ENCODE measurements at regions not wholly inside any gene's neighbourhood (a gene's known extent, or its start where the extent isn't known, plus 50 kb on each side); places are given as distances from the start of the nearest gene placed in this dataset.

DNA sequence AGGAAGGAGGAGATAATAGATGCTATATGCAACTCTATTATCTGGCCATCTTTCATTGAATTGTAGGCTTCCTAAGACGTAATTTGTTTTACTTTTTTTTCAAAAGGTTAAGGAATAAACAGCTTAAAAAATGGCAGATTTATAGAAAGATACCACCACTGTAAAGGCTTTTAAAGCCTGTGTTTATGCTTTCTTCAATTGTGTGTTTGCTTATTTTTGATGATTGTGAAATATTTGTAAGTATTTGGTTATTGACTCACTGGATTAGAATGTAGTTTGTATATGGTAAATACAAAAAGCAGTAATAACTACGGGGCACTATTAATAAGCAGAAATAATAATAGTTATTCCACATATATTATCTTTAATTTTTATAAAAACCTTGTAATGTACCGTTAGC lies 437.9 kb downstream of the KLF5 start:
- DNase-seq, result no peak

- DNase-seq, result no peak
These were observed 434.0 kb downstream of the KLF5 start for GRCh38 chr13:73492811-73493210.

GRCh38 chr13:73482556-73482955 lies 423.8 kb downstream of the KLF5 start:
- DNase-seq, result no peak

DNA sequence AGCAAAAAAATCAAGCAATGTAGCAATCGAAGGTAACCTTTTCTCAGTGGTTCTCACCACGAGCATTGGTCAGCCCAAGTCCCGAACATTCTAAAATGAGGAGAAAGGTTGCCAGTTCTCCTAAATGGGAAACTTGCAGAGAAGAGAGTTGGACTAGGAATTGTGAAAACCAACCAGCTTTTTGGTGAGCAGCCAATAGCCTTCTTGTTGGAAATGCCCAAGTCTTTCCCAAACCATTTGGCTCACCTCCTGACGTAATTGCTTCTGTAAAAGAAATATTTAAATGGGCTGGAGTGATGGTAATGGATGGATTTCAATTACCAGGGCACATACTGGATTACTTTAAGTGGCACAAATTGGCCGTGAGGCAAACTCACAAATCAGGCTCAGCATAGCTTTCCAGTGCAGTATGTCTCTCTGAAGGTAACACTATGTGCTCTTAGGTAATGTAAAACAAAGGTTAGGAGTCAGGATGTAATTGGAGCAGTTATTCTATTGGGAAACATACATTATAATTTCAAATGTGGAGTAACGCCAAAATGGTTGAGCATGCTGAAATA lies 423.2 kb downstream of the KLF5 start:
- DNase-seq, result no peak

DNA sequence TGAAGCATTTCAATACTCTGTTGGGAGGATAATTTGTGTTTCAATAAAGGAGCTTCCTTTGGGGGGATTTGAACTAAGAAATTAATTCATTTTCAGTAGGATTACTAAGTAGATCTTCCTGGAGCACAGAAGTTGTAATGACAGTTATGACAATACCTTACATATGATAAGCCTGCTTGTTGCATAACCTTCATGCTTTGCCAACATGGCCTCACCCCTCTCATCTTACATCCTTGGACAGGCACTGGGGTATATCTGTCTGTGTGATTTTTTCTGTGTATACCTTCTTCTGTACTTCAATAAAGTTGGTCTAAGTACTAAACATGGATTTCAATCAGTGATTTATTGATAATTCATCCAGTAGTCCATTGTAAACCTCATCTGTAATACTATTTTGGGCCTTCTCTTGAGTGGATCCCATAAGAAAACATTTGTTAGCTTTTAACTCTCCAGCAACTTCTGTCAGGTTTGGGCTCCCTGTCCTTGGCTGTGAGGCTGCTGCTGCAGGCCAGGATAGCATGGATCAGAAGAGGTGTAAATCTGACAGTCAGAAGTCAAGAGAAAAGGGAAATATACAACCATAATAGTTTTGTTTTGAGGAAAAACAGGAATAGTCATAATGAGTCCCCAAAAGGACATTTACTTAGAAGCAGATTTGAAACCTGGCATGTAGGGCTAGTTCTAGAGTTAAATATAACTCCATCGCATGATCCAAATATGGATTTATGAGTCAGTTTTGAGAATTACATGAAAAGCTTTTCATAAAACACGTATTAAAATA lies 422.2 kb downstream of the KLF5 start:
- no peak for DNase-seq

- no peak for DNase-seq
These were observed 421.1 kb downstream of the KLF5 start for GRCh38 chr13:73479856-73480255.

DNA sequence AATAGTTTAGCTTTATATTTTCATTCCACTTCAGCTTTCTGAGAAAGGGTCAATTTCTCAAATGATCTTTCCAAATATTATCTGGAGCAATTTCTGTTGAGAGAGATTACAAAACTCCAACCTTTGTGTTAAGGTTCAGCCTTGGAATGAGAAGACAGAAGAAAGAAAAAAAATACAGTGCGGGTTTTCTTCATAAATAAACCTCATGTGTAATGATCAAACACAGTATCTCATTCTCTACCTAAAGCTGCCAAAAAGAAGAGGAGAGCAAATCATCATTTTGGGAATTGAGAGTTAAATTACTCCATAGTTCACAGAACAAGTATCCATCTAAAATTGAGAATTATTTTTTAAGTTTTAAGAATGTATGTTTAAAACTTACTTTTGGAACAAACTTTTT lies 420.5 kb downstream of the KLF5 start:
- DNase-seq, result no peak

DNA sequence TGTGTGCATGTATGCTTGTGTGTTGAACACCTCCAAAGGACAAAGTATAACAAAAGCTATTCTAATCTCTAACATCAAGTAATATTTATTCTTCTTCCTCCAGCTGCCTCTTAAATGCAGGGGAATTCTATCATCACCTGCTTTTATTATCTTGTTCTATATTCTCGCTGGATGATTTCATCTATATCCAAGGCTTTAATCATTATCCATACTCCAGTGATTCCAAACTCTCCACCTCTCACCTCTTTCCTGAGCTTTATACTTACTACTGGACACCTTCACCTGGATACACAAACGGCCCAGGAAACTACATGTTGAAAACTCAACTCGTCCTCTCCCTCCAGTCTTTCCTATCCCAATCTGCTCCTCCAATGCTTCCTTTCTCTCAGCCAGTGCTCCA lies 418.6 kb downstream of the KLF5 start:
- DNase-seq, result no peak

DNA sequence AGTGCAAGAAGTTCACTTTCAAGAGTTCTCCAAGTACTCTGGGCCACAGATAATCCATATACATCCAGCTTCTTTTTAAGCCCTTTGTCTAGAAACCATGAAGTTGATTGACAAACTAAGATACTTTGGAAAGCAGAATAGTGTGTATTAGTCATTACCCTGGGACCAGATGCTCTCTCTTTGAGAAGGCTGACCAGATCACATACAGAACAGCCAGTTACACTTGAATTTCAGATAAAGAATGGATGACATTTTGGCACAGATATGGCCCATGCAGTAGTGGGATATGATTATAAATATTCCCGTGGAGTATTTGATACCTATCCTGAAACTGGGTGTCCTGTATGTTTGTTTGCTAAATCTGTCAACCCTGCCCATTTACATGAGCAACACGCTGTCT lies 414.2 kb downstream of the KLF5 start:
- no peak for DNase-seq

DNA sequence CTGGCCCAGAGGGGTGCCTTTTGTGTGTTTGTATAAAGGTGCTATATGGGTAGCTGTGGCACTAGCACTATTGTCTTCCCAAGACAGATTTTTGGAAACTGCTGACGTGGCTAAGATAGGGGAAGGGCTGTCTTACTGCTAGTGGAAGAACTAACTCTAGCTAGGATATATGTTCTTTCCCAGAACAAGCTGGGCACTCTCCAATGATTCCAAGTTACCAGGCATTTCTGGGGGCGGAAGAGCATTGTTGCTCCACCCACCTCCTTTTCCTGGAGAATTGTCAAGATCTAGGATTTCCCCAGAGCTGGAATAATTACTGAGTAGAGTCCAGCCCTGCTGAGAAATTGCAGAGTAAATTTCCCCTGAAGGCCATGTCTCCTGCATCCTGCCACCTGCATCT lies 408.3 kb downstream of the KLF5 start:
- DNase-seq, result no peak

GRCh38 chr13:73466561-73466960 lies 407.8 kb downstream of the KLF5 start:
- DNase-seq, result no peak

- DNase-seq, result no peak
These were observed 406.8 kb downstream of the KLF5 start for GRCh38 chr13:73465617-73465971.

DNA sequence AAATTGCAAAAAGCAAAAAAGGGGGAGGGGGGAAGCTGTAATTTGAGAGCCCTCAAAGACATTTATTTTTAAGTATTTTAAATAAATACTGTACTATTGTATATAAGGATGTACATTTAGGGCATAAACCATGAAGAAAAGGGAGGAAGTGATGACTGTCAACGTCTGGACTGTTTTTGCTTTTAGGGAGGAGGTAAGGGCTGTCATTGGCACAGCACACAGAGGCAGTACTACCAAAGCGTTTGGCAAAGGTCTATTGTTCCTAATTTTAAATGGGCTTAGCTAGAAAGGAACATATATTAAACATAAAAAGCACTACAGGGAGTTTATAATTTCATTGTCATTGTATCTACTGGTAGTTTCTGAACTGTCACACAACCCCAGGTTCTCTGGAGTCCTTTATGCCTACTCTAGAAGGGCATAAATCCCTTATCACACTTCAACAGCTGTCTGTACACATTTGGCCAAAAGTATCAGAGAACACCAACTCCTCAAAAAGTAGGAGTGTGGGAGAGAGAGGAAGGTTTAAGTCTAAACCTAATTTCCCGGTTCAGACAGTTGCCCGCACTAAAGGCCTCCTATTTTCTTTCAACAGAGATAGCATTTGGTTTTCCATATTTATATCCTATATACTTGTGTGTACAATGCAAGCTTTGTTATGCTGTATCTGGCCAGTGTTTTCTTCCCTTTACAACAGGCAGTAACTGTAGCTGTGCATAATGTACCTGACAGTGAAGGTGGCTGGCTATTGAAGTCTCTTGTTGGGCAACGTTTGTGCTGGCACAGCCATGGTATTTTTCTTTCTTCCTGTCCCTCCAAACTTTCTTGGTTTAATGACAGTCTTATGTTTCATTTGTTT lies 406.2 kb downstream of the KLF5 start:
- DNase-seq, result no peak

- DNase-seq, result no peak
These were observed 403.4 kb downstream of the KLF5 start for GRCh38 chr13:73462241-73462640.

DNA sequence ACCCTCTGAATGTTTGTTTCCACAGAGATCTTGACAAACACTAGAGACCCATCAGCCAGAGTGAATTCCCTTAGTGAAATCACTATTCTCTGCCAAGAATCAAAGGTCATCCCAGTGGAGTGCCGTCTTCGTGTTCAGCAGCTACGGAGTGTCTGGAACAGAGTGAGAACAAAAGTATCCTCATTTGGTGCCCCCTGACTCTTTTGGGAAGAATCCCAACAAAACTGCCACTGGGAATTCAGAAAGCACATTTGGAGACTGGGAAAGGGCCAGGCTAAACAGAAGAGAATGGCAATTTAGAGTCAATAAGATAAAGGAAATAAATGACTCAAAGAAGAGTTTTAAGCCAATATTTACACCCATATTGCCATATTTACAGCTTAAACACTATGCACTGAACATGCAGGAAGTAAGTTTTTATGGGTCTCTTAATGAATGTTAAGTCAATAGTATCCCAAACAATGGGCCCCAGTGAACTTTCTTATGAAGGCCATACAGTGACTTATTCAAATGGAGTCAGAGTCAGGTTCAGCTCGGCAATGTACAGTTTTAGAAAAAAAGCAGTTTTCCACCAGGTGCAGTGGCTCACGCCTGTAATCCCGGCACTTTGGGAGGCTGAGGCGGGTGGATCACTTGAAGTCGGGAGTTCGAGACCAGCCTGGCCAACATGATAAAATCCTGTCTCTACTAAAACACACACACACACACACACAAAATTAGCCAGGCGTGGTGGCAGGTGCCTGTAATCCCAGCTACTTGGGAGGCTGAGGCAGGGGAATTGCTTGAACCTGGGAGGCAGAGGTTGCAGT lies 392.6 kb downstream of the KLF5 start:
- DNase-seq, result no peak

DNA sequence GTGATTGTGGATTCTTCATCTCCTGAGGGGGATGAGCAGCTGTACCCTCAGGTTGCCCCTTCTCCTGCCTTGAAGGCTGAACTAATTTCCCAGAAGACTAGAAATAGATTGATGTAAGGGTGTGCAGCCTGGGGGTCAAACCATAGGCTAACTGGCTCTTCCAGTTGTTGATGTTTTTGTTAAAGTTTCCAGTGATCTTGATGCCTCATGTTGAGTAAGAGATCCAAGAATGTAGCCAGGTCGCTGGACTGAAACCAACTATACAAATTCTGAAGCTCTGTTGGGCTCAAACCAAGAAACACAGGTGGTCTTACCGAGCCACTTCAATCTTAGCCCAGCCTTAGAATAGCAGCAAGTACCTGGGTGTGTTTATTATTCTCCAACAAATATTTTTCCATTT lies 391.8 kb downstream of the KLF5 start:
- no peak for DNase-seq

- no peak for DNase-seq
These were observed 390.4 kb downstream of the KLF5 start for GRCh38 chr13:73449252-73449651.

DNA sequence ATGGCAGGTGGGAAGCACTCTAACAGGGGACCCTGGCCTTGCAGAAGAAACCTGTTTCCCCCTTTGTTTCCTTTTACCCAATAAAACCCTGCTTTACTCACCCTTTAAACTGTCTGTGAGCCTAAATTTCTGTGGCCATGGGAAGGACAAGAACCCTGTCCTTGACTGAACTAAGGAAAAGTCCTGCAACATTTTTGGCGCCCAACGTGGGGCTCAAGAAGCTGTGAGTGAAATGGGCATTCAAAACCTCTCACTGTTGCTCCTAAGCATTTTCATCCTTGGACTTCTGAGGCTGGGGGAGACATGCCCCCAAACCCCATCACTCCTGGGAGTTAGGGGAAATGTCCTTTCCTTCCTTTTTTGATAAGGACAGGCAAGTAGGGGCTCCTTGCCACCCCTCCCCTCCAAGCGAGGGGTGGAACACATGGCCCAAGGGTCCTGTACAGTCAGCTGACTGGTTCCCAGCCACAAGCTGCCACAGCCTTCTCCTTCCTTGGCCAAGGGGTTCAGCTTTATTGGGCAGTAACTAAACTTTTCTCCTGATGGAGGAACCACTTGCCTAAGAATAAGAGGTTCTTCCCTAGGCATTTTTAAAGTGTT lies 381.6 kb downstream of the KLF5 start:
- peak in 1 of 3 donors; percentile 20 for DNase-seq

GRCh38 chr13:73433890-73434289 lies 375.1 kb downstream of the KLF5 start:
- DNase-seq, result no peak

- DNase-seq, result no peak
These were observed 374.7 kb downstream of the KLF5 start for GRCh38 chr13:73433458-73433857.

GRCh38 chr13:73429701-73430100 lies 370.9 kb downstream of the KLF5 start:
- no peak for DNase-seq

DNA sequence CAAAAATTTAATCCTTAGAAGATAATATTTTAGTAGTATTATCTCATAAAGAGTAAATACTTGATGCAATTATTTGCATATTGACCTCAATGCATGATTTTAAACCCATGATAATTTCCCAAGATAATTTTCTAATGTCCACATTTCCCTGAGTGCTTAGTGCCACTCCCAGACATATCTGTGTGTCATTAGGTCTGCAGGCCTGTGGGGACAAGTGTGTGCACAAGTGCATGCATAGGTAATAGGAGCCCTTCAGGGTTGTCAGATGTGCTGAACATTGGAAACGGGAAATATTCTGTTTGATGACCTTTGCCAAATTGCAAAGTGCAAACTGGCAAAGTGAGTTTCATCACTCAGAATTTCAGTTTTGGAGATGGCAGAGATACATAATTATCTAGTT lies 369.9 kb downstream of the KLF5 start:
- DNase-seq, result no peak

- no peak for DNase-seq
These were observed 369.3 kb downstream of the KLF5 start for GRCh38 chr13:73428137-73428536.

Data from suppressor macrophage treated with lipopolysaccharide for 1 hour (primary cell).